GM23338 (cell line): ENCODE measurements at regions not wholly inside any gene's neighbourhood (a gene's known extent, or its start where the extent isn't known, plus 50 kb on each side); places are given as distances from the start of the nearest gene placed in this dataset.

Experiments used
- ATAC-seq: fragments of 200-7000 bp; cut with Tn5 transposase; 3 replicates; pipeline ENCODE4 v1.9.1; 2020
- DNase-seq: peaks from one replicate; pipeline ENCODE4 v3.0.0-alpha.2; 2015; ENCODE audit warnings: low spot score
- H2AFZ ChIP-seq: fragments of 200-600 bp; sonication (generic); 2 replicates; pipeline ENCODE4 v1.8.0; 2016; ENCODE audit warnings: antibody characterized with exemption, mild to moderate bottlenecking, moderate library complexity
- H3F3A ChIP-seq: fragments of 200-600 bp; sonication (generic); replicated peaks from 2 replicates; pipeline ENCODE4 v1.8.0; 2017; ENCODE audit warnings: antibody characterized with exemption, mixed run types, low read depth
- H3K27ac ChIP-seq: fragments of 200-600 bp; sonication (generic); 2 replicates; pipeline ENCODE4 v1.6.1; 2016; ENCODE audit warnings: low read depth
- H3K27me3 ChIP-seq: fragments of 200-600 bp; sonication (generic); 2 replicates; pipeline ENCODE4 v1.8.0; 2016; ENCODE audit warnings: mild to moderate bottlenecking, mixed run types, moderate library complexity; ENCODE audit not compliant: insufficient read depth
- H3K36me3 ChIP-seq: fragments of 200-600 bp; sonication (generic); 2 replicates; pipeline ENCODE4 v1.8.0; 2016; ENCODE audit warnings: mild to moderate bottlenecking; ENCODE audit not compliant: insufficient read depth
- H3K4me1 ChIP-seq: fragments of 200-600 bp; sonication (generic); 2 replicates; pipeline ENCODE4 v1.8.0; 2016; ENCODE audit warnings: mild to moderate bottlenecking, moderate library complexity; ENCODE audit not compliant: insufficient read depth
- H3K4me2 ChIP-seq: fragments of 200-600 bp; sonication (generic); 2 replicates; pipeline ENCODE4 v1.7.1; 2017; ENCODE audit warnings: mixed run types
- H3K4me3 ChIP-seq: fragments of 200-600 bp; sonication (generic); 2 replicates; pipeline ENCODE4 v1.6.1; 2016; ENCODE audit warnings: mixed run types
- H3K79me2 ChIP-seq: fragments of 200-600 bp; sonication (generic); replicated peaks from 2 replicates; pipeline ENCODE4 v1.8.0; 2017; ENCODE audit warnings: mild to moderate bottlenecking; ENCODE audit not compliant: insufficient read depth
- H3K9me2 ChIP-seq: fragments of 200-600 bp; sonication (generic); 2 replicates; pipeline ENCODE4 v1.8.0; 2017; ENCODE audit not compliant: insufficient read depth
- H4K20me1 ChIP-seq: fragments of 200-600 bp; sonication (generic); replicated peaks from 2 replicates; pipeline ENCODE4 v1.8.0; 2017; ENCODE audit warnings: mild to moderate bottlenecking; ENCODE audit not compliant: insufficient read depth
- H3K27ac Mint-ChIP-seq: 2 replicates; pipeline ENCODE4 v1.8.0; 2020; ENCODE audit warnings: inconsistent platforms, mild to moderate bottlenecking, moderate library complexity, mixed read lengths
- H3K27me3 Mint-ChIP-seq: 3 replicates; pipeline ENCODE4 v1.8.0; 2022; ENCODE audit warnings: low read depth, mild to moderate bottlenecking, moderate library complexity, mixed read lengths, inconsistent platforms; ENCODE audit not compliant: insufficient read depth, poor library complexity
- H3K36me3 Mint-ChIP-seq: 3 replicates; pipeline ENCODE4 v1.8.0; 2021; ENCODE audit warnings: low read depth, mild to moderate bottlenecking, inconsistent platforms, moderate library complexity, mixed read lengths
- H3K4me1 Mint-ChIP-seq: 3 replicates; pipeline ENCODE4 v1.8.0; 2020; ENCODE audit warnings: mild to moderate bottlenecking, inconsistent platforms, mixed read lengths
- H3K4me3 Mint-ChIP-seq: 3 replicates; pipeline ENCODE4 v1.8.0; 2021; ENCODE audit warnings: moderate library complexity, mild to moderate bottlenecking, inconsistent platforms, mixed read lengths
- H3K9me3 Mint-ChIP-seq: 3 replicates; pipeline ENCODE4 v1.8.0; 2020; ENCODE audit warnings: moderate library complexity, mild to moderate bottlenecking, inconsistent platforms, mixed read lengths
- CREB1 ChIP-seq: fragments of 250-450 bp; sonication (Bioruptor Pico); IDR thresholded peaks from 2 replicates; pipeline ENCODE4 v1.5.0; 2020; ENCODE audit warnings: low read depth, mild to moderate bottlenecking, moderate library complexity
- EZH2 ChIP-seq: fragments of 200-600 bp; sonication (generic); IDR thresholded peaks from one replicate; pipeline ENCODE4 v1.8.0; 2017; ENCODE audit warnings: antibody characterized with exemption, mild to moderate bottlenecking, low read depth; ENCODE audit not compliant: unreplicated experiment
- EZH2phosphoT487 ChIP-seq: fragments of 200-600 bp; sonication (generic); IDR thresholded peaks from one replicate; pipeline ENCODE4 v1.8.1; 2018; ENCODE audit warnings: antibody characterized with exemption; ENCODE audit not compliant: unreplicated experiment
- JUNB ChIP-seq: IDR thresholded peaks from one replicate; pipeline ENCODE4 v1.6.1; 2016; ENCODE audit warnings: antibody characterized with exemption; ENCODE audit not compliant: unreplicated experiment
- NANOG ChIP-seq: IDR thresholded peaks from 2 replicates; pipeline ENCODE4 v1.6.1; 2016; ENCODE audit warnings: antibody characterized with exemption, borderline replicate concordance
- POLR2AphosphoS5 ChIP-seq: IDR thresholded peaks from 2 replicates; pipeline ENCODE4 v1.6.1; 2016; ENCODE audit warnings: antibody characterized with exemption, low read depth
- REST ChIP-seq: IDR thresholded peaks from one replicate; pipeline ENCODE4 v1.6.1; 2018; ENCODE audit warnings: antibody characterized with exemption; ENCODE audit not compliant: unreplicated experiment
- STAT1 ChIP-seq: IDR thresholded peaks from one replicate; pipeline ENCODE4 v1.6.1; 2016; ENCODE audit warnings: antibody characterized with exemption; ENCODE audit not compliant: unreplicated experiment
- ZNF462 ChIP-seq: fragments of 250-450 bp; sonication (Bioruptor Pico); IDR thresholded peaks from 2 replicates; pipeline ENCODE4 v1.5.0; 2020; ENCODE audit warnings: mild to moderate bottlenecking, moderate library complexity
- TF ChIP-seq, protein P1 (sequence below): IDR thresholded peaks from 2 replicates; pipeline ENCODE4 v1.6.1; 2016; ENCODE audit warnings: antibody characterized with exemption
- TF ChIP-seq, protein P2 (sequence below), 2 experiments: fragments of 200-600 bp in 1 of 2; sonication (generic) in 1 of 2; conservative IDR thresholded peaks; 2 replicates each; pipeline versions ENCODE4 v1.5.1 to v1.6.1; 2016 to 2017; ENCODE audit warnings: antibody characterized with exemption in 2 of 2, low read depth in 2 of 2, mild to moderate bottlenecking in 2 of 2, moderate library complexity in 1 of 2

GRCh38 chr5:158485047-158485446 lies 614.7 kb downstream of the EBF1 start:
- Histone ChIP-seq H3K4me1 (peaks cover 21% of the 10 kb centered on the region), H3K4me2 (no peak overlapping the region), H3K27ac (no peak overlapping the region), H3K79me2 (no peaks in the 10 kb centered on the region), H3K36me3 (no peaks in the 10 kb centered on the region), H3K27me3 (no peaks in the 10 kb centered on the region), H3F3A (no peaks in the 10 kb centered on the region), H2AFZ (no peak overlapping the region), H3K4me3 (no peak overlapping the region), H3K9me2 (peaks cover 8% of the 10 kb centered on the region), H4K20me1 (no peaks in the 10 kb centered on the region)
- Mint-ChIP-seq H3K9me3 (no peaks in the 10 kb centered on the region), H3K27ac (no peak overlapping the region), H3K27me3 (peaks cover 2% of the 10 kb centered on the region), H3K4me3 (no peak overlapping the region), H3K36me3 (no peaks in the 10 kb centered on the region), H3K4me1 (peaks cover 23% of the 10 kb centered on the region)
- ATAC-seq (no peak), DNase-seq (no peak)
- TF ChIP-seq NANOG: no peak

DNA sequence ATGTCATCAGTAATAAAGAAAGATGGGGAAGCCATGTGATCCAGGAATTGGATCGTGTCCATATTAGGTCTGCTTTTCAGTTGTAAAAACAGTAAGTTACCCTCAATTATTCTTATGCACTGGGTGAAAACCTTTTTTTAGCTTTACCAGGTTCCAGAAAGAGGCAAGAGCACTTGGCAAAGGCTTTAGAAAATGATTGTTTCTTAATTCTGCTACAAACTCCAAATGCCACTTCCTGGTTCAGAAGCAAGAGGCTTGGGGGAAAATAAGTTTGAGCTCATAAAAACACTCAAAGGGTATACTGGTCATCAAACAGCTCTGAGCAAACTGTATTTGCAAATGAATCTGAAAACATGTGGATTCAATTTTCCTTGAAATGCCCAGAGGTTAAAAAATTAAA lies 615.6 kb downstream of the EBF1 start:
- Histone ChIP-seq H2AFZ (peak overlapping the region; percentile 58; the same call in 1 of the 2 replicates), H4K20me1 (no peaks in the 10 kb centered on the region), H3K27ac (no peak overlapping the region), H3K4me1 (peaks cover 21% of the 10 kb centered on the region), H3K79me2 (no peaks in the 10 kb centered on the region), H3F3A (no peaks in the 10 kb centered on the region), H3K9me2 (peaks cover 8% of the 10 kb centered on the region), H3K4me2 (no peak overlapping the region), H3K4me3 (no peak overlapping the region), H3K36me3 (no peaks in the 10 kb centered on the region), H3K27me3 (no peaks in the 10 kb centered on the region)
- H3K4me3 Mint-ChIP-seq: no peak overlapping the region
- peaks cover 2% of the 10 kb centered on the region for H3K27me3 Mint-ChIP-seq
- peaks cover 23% of the 10 kb centered on the region for H3K4me1 Mint-ChIP-seq
- no peaks in the 10 kb centered on the region for H3K36me3 Mint-ChIP-seq
- no peaks in the 10 kb centered on the region for H3K9me3 Mint-ChIP-seq
- no peak overlapping the region for H3K27ac Mint-ChIP-seq
- DNase-seq (no peak), ATAC-seq (no peak)
- TF ChIP-seq ZNF462 (CRISPR knock-in tag): no peak
- no peak for TF ChIP-seq REST
- TF ChIP-seq, protein P1, sequence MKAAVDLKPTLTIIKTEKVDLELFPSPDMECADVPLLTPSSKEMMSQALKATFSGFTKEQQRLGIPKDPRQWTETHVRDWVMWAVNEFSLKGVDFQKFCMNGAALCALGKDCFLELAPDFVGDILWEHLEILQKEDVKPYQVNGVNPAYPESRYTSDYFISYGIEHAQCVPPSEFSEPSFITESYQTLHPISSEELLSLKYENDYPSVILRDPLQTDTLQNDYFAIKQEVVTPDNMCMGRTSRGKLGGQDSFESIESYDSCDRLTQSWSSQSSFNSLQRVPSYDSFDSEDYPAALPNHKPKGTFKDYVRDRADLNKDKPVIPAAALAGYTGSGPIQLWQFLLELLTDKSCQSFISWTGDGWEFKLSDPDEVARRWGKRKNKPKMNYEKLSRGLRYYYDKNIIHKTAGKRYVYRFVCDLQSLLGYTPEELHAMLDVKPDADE: no peak
- no peak for TF ChIP-seq JUNB
- TF ChIP-seq STAT1: no peak
- no peak for TF ChIP-seq EZH2
- TF ChIP-seq CREB1 (CRISPR knock-in tag): no peak
- no peak for TF ChIP-seq EZH2phosphoT487
- no peak for TF ChIP-seq POLR2AphosphoS5
- TF ChIP-seq, protein P2, sequence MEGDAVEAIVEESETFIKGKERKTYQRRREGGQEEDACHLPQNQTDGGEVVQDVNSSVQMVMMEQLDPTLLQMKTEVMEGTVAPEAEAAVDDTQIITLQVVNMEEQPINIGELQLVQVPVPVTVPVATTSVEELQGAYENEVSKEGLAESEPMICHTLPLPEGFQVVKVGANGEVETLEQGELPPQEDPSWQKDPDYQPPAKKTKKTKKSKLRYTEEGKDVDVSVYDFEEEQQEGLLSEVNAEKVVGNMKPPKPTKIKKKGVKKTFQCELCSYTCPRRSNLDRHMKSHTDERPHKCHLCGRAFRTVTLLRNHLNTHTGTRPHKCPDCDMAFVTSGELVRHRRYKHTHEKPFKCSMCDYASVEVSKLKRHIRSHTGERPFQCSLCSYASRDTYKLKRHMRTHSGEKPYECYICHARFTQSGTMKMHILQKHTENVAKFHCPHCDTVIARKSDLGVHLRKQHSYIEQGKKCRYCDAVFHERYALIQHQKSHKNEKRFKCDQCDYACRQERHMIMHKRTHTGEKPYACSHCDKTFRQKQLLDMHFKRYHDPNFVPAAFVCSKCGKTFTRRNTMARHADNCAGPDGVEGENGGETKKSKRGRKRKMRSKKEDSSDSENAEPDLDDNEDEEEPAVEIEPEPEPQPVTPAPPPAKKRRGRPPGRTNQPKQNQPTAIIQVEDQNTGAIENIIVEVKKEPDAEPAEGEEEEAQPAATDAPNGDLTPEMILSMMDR (conservative IDR thresholded peaks at IDR 0.05; ENCODE audit: low read depth in 2 of 2): no peak
